ENCODE measurements at regions not wholly inside any gene's neighbourhood (a gene's known extent, or its start where the extent isn't known, plus 50 kb on each side); places are given as distances from the start of the nearest gene placed in this dataset.

DNA sequence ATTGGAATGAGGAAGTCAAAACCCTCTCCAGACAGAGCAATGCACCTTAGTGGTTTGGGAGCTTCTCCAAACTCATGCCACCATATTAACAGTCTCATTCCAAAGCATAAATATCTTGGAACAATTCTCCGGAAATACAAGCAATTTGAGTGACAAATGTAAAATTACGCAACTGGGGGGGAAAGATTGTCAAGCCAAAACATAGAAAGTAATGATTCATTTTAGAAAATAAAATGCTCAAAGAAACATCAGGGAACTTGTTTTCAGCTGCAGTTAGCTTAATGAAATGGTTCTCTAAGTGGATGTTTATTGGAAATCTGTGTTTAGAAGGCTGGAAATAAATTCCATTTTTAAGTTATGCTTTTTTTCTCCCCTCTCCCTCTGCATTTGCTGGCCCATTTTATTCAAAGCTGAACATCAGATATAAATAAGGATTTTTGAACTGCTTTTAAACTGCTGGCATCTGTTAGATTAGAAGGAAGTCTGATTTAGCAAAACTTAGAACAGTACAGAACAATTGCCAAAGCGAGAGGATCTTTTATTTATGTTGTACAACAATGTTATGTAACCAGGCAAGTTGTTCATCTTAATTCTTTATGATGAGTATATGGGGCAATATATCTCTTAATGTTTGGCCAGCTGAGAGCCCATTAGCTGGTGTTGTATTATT is 551.9 kb downstream of the PRELID2 start:
- Histone ChIP-seq H3K36me3 (no peaks in the 10 kb centered on the region), H3K9me3 (no peaks in the 10 kb centered on the region), H3K27me3 (no peaks in the 10 kb centered on the region), H3K4me1 (no peaks in the 10 kb centered on the region), H3K4me3 (no peak overlapping the region), H3K27ac (no peak overlapping the region)
- DNase-seq, result no peak
- TF ChIP-seq, protein P1, sequence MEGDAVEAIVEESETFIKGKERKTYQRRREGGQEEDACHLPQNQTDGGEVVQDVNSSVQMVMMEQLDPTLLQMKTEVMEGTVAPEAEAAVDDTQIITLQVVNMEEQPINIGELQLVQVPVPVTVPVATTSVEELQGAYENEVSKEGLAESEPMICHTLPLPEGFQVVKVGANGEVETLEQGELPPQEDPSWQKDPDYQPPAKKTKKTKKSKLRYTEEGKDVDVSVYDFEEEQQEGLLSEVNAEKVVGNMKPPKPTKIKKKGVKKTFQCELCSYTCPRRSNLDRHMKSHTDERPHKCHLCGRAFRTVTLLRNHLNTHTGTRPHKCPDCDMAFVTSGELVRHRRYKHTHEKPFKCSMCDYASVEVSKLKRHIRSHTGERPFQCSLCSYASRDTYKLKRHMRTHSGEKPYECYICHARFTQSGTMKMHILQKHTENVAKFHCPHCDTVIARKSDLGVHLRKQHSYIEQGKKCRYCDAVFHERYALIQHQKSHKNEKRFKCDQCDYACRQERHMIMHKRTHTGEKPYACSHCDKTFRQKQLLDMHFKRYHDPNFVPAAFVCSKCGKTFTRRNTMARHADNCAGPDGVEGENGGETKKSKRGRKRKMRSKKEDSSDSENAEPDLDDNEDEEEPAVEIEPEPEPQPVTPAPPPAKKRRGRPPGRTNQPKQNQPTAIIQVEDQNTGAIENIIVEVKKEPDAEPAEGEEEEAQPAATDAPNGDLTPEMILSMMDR (IDR thresholded peaks at IDR 0.05), result no peak
- no peak for TF ChIP-seq POLR2A (IDR thresholded peaks at IDR 0.05)
- intact Hi-C loops (cut with DNase I), result no loop called here
- 28 to 55% methylated on average over 3 of the region's 3 CpGs for WGBS, 2 donors

DNA sequence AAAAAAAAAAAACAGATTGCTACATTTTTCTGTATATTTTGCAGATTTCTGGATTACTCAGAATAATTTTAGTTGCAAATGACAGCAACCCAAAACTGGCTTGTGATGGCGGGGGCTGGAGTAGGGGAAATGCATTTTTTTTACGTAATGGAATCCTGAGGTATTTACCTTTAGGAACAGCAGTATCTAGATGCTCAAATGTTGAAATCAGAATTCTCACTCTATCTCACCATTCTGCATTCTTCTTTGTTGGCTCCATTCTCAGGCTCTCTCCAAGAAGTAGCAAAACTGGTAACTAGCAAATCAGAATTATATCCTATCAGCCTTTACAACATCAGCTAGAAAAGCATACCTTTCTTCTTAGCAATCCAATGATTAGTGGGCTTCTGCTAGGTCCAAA is 554.3 kb downstream of the PRELID2 start:
- Histone ChIP-seq H3K27me3 (no peaks in the 10 kb centered on the region), H3K9me3 (no peaks in the 10 kb centered on the region)
- WGBS, 2 donors, result 87% methylated on average over 2 of the region's 2 CpGs

DNA sequence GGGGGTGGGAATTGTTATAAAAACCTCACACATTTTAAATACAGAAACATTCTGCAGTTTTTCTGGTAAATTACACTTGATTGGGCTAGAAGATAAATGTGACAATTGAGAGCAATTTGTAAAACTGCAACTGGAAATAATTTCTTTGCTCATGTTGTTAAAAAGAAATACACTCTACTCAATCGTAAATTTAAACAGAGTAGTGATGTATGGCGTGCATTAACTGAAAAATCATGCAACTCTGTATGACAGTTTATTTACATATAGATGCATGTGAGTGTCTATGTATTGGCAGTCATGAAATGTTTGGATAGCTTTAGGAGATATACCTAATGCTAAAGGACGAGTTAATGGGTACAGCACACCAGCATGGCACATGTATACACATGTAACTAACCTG is 554.9 kb downstream of the PRELID2 start:
- Histone ChIP-seq H3K27ac (no peak overlapping the region), H3K4me1 (no peaks in the 10 kb centered on the region), H3K36me3 (no peaks in the 10 kb centered on the region), H3K9me3 (no peaks in the 10 kb centered on the region), H3K4me3 (no peak overlapping the region), H3K27me3 (no peaks in the 10 kb centered on the region)
- 62 to 71% methylated on average over 3 of the region's 3 CpGs for WGBS, 2 donors
- no peak for TF ChIP-seq POLR2A (IDR thresholded peaks at IDR 0.05)
- TF ChIP-seq, protein P1 (IDR thresholded peaks at IDR 0.05), result no peak
- intact Hi-C loops (cut with DNase I), result no loop called here
- no peak for DNase-seq

More for the DNA sequence above, 554.3 kb downstream of the PRELID2 start:
- Histone ChIP-seq H3K4me3 (no peak overlapping the region), H3K4me1 (no peaks in the 10 kb centered on the region), H3K27ac (no peak overlapping the region), H3K36me3 (no peaks in the 10 kb centered on the region)
- no peak for DNase-seq
- TF ChIP-seq POLR2A (IDR thresholded peaks at IDR 0.05), result no peak
- TF ChIP-seq, protein P1 (IDR thresholded peaks at IDR 0.05), result no peak
- intact Hi-C loops (cut with DNase I), result no loop called here

DNA sequence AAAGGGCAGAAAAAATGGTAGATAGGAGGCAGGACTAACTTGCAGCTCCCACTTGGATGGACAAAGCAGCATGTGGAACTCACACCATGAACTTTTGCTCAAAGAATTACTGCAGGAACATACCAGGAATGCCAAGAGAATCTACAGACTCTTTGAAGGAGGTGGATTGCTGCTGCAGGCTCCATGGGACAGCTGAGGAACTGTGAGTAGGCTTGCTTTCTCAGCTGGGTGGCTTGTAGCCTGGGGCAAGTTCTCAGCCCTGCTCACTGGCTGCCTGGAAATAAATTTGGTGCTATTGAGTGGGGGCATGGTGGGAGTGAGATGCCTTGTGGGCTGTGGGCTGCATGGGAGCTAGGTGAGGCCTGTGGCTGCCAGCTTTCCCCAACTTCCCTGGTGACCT is 574.5 kb downstream of the PRELID2 start:
- TF ChIP-seq, protein P1 (IDR thresholded peaks at IDR 0.05), result no peak
- TF ChIP-seq POLR2A (IDR thresholded peaks at IDR 0.05), result no peak
- H3K36me3 ChIP-seq, result no peaks in the 10 kb centered on the region
- no peak overlapping the region for H3K27ac ChIP-seq
- no peak overlapping the region for H3K4me3 ChIP-seq
- no peaks in the 10 kb centered on the region for H3K4me1 ChIP-seq
- no peaks in the 10 kb centered on the region for H3K9me3 ChIP-seq
- DNase-seq, result no peak
- no peaks in the 10 kb centered on the region for H3K27me3 ChIP-seq
- intact Hi-C loops (cut with DNase I), result no loop called here

DNA sequence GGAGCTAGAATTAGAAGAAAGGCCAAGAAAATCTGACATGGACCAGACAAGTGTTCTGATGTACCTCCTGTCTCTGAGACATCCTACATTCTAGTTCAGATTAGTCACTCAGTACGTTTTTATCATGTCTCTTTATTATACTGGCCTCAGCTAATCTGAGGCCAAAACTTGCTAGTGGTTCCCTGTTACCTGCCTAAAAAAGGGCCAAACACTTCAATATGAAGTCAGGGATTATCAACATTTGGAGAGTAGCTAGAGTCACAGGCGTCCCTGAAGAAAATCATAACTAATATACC is 587.4 kb downstream of the PRELID2 start:
- 60 to 78% methylated on average over 2 of the region's 2 CpGs for WGBS, 2 donors
- DNase-seq, result no peak
- H3K9me3 ChIP-seq, result no peaks in the 10 kb centered on the region
- H3K27me3 ChIP-seq, result no peaks in the 10 kb centered on the region
- H3K27ac ChIP-seq, result no peak overlapping the region
- no peak overlapping the region for H3K4me3 ChIP-seq
- TF ChIP-seq POLR2A (IDR thresholded peaks at IDR 0.05), result no peak
- TF ChIP-seq, protein P1 (IDR thresholded peaks at IDR 0.05), result no peak
- intact Hi-C loops (cut with DNase I), result no loop called here
- H3K36me3 ChIP-seq, result no peaks in the 10 kb centered on the region
- peaks cover 0 to 21% (median 0%) of the 10 kb centered on the region in 3 donors for H3K4me1 ChIP-seq

All from esophagus squamous epithelium (tissue), 5 donors.